GM12891 (cell line): ENCODE measurements at regions not wholly inside any gene's neighbourhood (a gene's known extent, or its start where the extent isn't known, plus 50 kb on each side); places are given as distances from the start of the nearest gene placed in this dataset.
A peak's percentile ranks its signal among the peaks of the same experiment; 100 is the strongest.

Experiments
- DNase-seq: peaks from one replicate; pipeline ENCODE4 v3.0.0; 2011; ENCODE audit warnings: low spot score; ENCODE audit not compliant: insufficient read length
- FAIRE-seq: peaks from 2 replicates; lab custom pipeline; 2011; peaks lifted over from hg19 to GRCh38; lab: Jason Lieb, UNC
- PAX5 ChIP-seq: IDR thresholded peaks from 2 replicates; pipeline ENCODE4 v1.6.1; 2011; ENCODE audit warnings: low read length, moderate library complexity, mild to moderate bottlenecking; ENCODE audit not compliant: insufficient read depth, severe bottlenecking
- POLR2A ChIP-seq: IDR thresholded peaks from 2 replicates; pipeline ENCODE4 v1.6.1; 2011; ENCODE audit warnings: low read depth, low read length, control low read depth
- POLR2AphosphoS5 ChIP-seq: IDR thresholded peaks from 2 replicates; pipeline ENCODE4 v1.6.1; 2011; ENCODE audit warnings: low read depth, low read length, control low read depth
- POU2F2 ChIP-seq: IDR thresholded peaks from 2 replicates; pipeline ENCODE4 v1.6.1; 2011; ENCODE audit warnings: low read depth, mild to moderate bottlenecking, control low read depth, low read length, moderate library complexity
- SPI1 ChIP-seq: IDR thresholded peaks from 2 replicates; pipeline ENCODE4 v1.6.1; 2011; ENCODE audit warnings: low read depth, low read length, control low read depth
- TAF1 ChIP-seq: IDR thresholded peaks from 2 replicates; pipeline ENCODE4 v1.6.1; 2011; ENCODE audit warnings: low read depth, low read length, control low read depth

- no peak for TF ChIP-seq SPI1
- no peak for TF ChIP-seq POU2F2
- no peak for TF ChIP-seq TAF1
- FAIRE-seq (no peak), DNase-seq (no peak)
These were observed 62.8 kb upstream of the DOCK9 start for GRCh38 chr13:99040536-99041131.

- FAIRE-seq (no peak), DNase-seq (no peak)
- TF ChIP-seq POLR2A (no peak), POLR2AphosphoS5 (no peak), TAF1 (no peak), PAX5 (no peak), POU2F2 (no peak), SPI1 (no peak)
These were observed 63.5 kb upstream of the DOCK9 start for GRCh38 chr13:99041337-99041736.

DNA sequence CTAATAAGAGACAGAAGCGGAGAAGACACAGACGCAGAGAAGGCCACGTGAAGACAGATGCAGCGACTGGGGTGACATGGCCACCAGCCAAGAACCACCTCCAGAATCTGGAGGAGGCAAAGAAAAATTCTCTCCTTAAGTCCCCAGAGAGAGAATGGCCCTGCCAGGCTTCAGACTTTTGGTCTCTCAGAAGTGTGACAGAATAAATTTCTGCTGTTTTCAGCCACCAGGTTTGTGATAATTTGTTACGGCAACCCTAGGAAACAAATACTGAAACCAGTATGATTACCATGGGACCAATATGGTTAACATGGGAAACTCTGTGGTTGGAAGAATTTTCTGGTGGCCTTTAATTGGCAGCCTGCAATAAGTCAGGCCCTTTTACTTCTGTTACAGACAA is 63.9 kb upstream of the DOCK9 start:
- TF ChIP-seq PAX5 (no peak), TAF1 (no peak), SPI1 (no peak), POLR2AphosphoS5 (no peak), POLR2A (no peak), POU2F2 (no peak)
- DNase-seq (no peak), FAIRE-seq (peak; percentile 40)

DNA sequence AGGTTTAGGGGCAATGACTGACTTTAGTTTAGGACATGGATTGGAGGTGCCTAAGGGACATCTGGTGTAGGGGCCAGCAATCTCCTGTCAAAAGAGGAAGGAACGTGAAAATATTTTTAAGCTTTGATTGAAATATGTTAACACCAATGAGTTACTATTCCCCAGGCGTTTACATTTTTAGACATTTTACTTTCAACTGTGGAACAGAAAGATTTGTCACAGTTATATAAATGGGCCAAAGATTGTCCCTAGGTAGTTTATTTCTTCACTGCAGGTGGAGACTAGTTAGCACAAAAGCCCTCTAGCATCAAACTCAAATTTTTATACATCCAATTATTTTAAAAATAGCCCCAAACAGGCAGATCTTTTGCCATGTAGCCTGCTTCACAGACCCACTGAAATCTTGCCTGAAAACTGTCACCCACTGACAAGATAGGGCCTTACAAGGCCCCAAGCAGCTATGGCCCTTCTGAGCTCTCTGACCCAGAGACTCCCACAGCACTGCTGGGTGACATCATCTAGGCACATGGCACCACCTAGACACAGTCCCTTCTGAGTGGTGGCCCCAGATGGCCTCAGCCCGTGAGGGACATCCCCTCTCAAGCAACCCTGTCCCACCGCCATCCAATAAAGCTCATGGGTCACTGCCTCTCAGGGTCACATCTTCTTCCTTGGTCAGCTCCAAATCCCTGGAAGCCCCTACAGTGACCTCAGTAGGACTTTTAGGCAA is 64.8 kb upstream of the DOCK9 start:
- TF ChIP-seq POLR2AphosphoS5 (no peak), POLR2A (no peak), PAX5 (no peak), SPI1 (no peak), TAF1 (no peak), POU2F2 (no peak)
- DNase-seq, result no peak
- peak; percentile 13 for FAIRE-seq

DNA sequence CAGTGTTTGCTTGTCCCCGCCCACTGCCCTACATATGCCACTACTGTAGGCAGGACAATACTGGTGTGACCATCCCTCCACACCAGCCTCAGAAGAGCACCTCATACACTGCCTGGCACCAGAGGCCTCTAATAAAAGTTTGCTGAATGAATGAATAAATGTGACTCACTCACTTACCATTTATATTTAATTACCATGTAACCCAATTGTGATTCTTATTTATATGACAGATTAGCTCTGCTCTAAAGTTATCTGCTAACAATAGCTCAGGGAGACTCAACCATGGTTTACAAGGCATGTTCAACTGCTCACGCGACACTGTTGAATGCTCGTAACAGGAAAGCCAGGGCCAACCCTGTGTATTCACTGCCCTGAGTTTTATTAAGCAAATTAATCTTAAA is 66.0 kb upstream of the DOCK9 start:
- FAIRE-seq, result no peak
- no peak for DNase-seq
- TF ChIP-seq TAF1 (no peak), POU2F2 (no peak), POLR2AphosphoS5 (no peak), SPI1 (no peak), POLR2A (no peak), PAX5 (no peak)

DNA sequence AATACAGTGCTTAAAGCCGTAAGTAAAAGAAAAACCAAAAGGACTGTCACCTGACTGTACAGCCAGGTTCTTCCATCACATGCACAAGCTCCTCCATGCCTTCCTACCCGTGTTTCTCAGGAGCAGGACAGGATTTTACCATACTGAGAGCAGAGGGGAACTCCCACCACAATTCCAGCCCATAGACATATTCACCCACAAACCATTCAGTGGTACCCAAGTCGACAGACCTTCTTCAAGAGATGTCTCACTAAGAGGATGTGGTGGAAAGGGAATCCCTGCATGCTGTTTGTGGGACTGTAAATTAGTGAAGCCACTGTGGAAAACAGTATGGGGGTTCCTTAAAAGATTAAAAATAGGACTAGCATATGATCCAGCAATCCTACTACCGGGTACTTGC is 66.9 kb upstream of the DOCK9 start:
- DNase-seq, result no peak
- TF ChIP-seq POLR2A (no peak), PAX5 (no peak), POLR2AphosphoS5 (no peak), SPI1 (no peak), TAF1 (no peak), POU2F2 (no peak)

DNA sequence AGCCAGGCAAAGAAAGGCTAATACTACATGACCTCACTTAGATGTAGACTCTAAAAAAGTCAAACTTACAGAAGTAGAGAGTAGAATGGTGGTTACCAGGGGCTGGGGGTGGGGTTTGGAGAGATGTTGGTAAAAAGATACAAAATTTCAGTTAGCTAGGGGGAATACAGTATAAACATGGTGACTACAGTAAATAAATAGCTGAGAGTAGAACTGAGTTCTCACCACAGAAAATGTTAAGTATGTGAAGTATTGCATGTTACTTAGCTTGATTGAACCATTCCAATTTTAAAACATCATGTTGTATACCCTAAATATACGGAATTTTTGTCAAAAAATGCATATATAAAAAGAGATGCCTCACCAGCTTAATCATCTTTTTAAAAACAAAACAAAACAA is 67.5 kb upstream of the DOCK9 start:
- TF ChIP-seq TAF1 (no peak), POLR2AphosphoS5 (no peak), PAX5 (no peak), POU2F2 (no peak), SPI1 (no peak)
- FAIRE-seq (no peak), DNase-seq (no peak)

More for the DNA sequence above, 66.9 kb upstream of the DOCK9 start:
- FAIRE-seq, result no peak

DNA sequence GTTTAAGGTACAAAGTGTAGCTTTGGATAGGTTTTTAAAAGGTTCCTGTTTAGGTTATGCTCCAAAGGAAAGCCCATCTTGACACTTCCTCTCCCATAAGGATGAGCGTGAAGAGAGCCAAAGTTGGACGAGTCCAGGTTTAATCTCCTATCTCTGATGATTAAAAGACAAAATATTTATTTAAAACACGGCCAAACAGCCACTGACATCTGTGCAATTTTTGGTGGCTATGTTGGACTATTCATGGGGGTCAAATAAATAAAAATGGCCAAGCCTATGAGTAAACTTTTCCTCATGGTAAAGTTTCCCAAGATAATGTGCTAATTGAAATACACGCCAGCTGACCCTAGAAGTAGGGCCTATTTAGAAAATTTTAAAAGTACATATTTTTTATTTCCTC is 69.0 kb upstream of the DOCK9 start:
- TF ChIP-seq POLR2A, result no peak
- no peak for DNase-seq
- FAIRE-seq, result no peak

GRCh38 chr13:99050983-99051488 is 73.2 kb upstream of the DOCK9 start:
- TF ChIP-seq POU2F2 (no peak), POLR2A (no peak), TAF1 (no peak), PAX5 (no peak), POLR2AphosphoS5 (no peak), SPI1 (no peak)
- DNase-seq (no peak), FAIRE-seq (no peak)
